ENCODE measurements at regions not wholly inside any gene's neighbourhood (a gene's known extent, or its start where the extent isn't known, plus 50 kb on each side); places are given as distances from the start of the nearest gene placed in this dataset.

DNA sequence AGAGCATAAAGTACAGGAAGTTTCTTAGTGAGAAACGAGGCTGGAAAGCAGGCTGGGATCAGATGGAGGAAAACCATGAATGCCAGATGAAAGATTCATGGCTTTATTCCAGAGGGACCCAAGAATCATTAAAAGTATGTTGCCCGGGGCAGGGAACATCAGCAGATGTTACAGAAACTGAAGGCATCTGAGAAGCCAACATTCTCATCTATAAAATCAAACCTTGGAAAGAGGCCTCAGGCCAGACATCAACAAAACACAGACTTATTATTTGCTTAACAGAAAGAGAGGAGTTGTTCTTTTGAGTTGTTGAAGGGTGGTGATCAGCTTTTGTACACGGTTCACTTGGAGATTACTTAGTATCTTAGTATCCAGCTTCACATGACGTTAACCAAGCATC, 543.6 kb downstream of the RFC3 start:
- no peak overlapping the region for H3K4me3 Mint-ChIP-seq (ENCODE audit: unreplicated experiment)
- TF ChIP-seq, protein P1, sequence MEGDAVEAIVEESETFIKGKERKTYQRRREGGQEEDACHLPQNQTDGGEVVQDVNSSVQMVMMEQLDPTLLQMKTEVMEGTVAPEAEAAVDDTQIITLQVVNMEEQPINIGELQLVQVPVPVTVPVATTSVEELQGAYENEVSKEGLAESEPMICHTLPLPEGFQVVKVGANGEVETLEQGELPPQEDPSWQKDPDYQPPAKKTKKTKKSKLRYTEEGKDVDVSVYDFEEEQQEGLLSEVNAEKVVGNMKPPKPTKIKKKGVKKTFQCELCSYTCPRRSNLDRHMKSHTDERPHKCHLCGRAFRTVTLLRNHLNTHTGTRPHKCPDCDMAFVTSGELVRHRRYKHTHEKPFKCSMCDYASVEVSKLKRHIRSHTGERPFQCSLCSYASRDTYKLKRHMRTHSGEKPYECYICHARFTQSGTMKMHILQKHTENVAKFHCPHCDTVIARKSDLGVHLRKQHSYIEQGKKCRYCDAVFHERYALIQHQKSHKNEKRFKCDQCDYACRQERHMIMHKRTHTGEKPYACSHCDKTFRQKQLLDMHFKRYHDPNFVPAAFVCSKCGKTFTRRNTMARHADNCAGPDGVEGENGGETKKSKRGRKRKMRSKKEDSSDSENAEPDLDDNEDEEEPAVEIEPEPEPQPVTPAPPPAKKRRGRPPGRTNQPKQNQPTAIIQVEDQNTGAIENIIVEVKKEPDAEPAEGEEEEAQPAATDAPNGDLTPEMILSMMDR (IDR thresholded peaks at IDR 0.05), result no peak

DNA sequence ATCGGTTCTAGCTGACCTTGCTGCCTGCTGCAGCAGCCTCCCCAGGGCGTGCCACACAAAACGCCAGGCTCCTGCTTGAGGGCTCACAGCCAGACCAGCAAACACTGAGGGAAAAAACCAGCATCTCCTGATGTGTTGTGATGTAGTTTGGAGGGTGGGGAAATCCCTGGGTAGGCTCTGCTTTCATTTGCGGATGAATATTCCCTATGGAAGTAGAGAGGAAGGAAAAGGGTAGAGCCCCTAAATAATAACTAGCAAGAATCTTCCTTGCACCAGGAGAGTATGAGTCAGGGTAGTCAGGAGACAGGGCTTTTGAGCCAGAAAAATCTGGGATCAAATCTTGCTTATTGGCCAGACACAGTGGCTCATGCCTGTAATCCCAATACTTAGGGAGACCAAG, 545.3 kb downstream of the RFC3 start:
- H3K27me3 Mint-ChIP-seq (ENCODE audit: low read depth), result no peaks in the 10 kb centered on the region
- no peak for DNase-seq (ENCODE audit: low spot score)
- H3K27ac Mint-ChIP-seq (ENCODE audit: unreplicated experiment), result no peak overlapping the region
- TF ChIP-seq, protein P1 (IDR thresholded peaks at IDR 0.05), result no peak
- H3K4me3 Mint-ChIP-seq (ENCODE audit: unreplicated experiment), result no peak overlapping the region
- H3K9me3 Mint-ChIP-seq (ENCODE audit: low read depth), result peaks cover 7% of the 10 kb centered on the region
- H3K36me3 Mint-ChIP-seq (ENCODE audit: low read depth), result no peaks in the 10 kb centered on the region
- peaks cover 38% of the 10 kb centered on the region for H3K4me1 Mint-ChIP-seq (ENCODE audit: low read depth)

More for the DNA sequence above, 543.6 kb downstream of the RFC3 start:
- Mint-ChIP-seq H3K27me3 (ENCODE audit: low read depth) (no peaks in the 10 kb centered on the region), H3K9me3 (ENCODE audit: low read depth) (peaks cover 5% of the 10 kb centered on the region), H3K27ac (ENCODE audit: unreplicated experiment) (peak overlapping the region; percentile 84), H3K4me1 (ENCODE audit: low read depth) (peaks cover 55% of the 10 kb centered on the region), H3K36me3 (ENCODE audit: low read depth) (no peaks in the 10 kb centered on the region)
- DNase-seq (ENCODE audit: low spot score), result no peak

DNA sequence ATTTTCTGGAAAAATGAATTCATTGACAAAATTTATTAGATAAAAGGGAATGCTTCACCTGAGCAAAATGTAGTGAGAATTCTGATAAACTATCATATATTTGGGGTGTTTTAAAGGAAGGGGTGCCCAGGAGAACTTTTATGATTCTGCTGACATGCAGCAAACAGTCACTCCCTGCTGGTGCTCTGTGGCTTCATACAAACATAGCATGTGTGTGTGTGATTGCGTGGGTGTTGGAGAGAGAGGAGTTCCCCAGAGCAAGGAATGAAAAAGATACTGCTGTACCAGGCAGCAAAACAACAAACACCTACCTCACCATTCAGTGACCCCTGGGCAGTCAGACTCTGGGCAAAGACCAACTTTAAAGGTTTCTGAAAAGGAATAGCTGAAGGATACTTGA, 546.7 kb downstream of the RFC3 start:
- TF ChIP-seq, protein P1 (IDR thresholded peaks at IDR 0.05), result no peak
- Mint-ChIP-seq H3K4me3 (ENCODE audit: unreplicated experiment) (no peak overlapping the region), H3K27ac (ENCODE audit: unreplicated experiment) (no peak overlapping the region), H3K27me3 (ENCODE audit: low read depth) (no peaks in the 10 kb centered on the region), H3K4me1 (ENCODE audit: low read depth) (peaks cover 26% of the 10 kb centered on the region), H3K9me3 (ENCODE audit: low read depth) (peaks cover 10% of the 10 kb centered on the region), H3K36me3 (ENCODE audit: low read depth) (no peaks in the 10 kb centered on the region)
- DNase-seq (ENCODE audit: low spot score), result no peak

DNA sequence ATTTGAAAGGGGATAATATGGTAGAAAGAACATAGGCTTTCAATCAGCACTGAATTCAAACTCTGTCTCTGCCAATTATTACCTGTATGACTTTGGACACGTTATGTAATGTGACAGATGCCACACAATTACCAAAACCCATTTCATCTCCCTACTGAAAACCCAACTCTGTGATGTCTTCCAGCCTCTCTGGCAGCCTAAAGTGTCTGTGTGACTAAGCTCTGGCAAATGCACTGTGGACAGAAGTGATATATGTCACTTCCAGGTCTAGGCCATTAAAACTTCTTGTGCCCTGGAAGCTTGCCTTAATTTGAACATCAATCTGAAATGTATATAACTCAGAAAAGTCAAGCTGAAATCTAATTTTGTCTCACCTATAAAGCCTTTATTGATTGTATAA, 552.0 kb downstream of the RFC3 start:
- Mint-ChIP-seq H3K36me3 (ENCODE audit: low read depth) (no peaks in the 10 kb centered on the region), H3K4me3 (ENCODE audit: unreplicated experiment) (no peak overlapping the region), H3K27ac (ENCODE audit: unreplicated experiment) (no peak overlapping the region), H3K4me1 (ENCODE audit: low read depth) (peaks cover 8% of the 10 kb centered on the region), H3K9me3 (ENCODE audit: low read depth) (peaks cover 7% of the 10 kb centered on the region), H3K27me3 (ENCODE audit: low read depth) (no peaks in the 10 kb centered on the region)
- no peak for DNase-seq (ENCODE audit: low spot score)
- TF ChIP-seq, protein P1 (IDR thresholded peaks at IDR 0.05), result no peak

DNA sequence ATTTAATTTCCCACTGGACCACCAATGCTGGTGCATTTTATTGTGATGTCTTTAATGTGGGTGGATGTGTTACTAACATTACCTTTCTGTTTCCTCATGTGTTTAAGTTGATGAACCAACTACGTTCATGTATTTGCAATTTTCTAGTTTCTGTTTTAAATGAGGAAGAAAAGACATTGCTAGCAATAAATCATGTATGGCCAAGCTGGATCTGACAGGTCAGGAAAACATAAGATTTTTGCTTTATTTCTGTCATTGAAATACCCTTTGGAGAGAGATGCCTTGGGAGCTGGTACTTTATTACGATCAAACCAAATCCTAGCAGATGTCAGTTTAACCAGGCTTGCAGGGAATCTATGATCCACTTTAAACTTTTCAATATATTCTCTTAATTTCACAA, 553.2 kb downstream of the RFC3 start:
- no peak overlapping the region for H3K27ac Mint-ChIP-seq (ENCODE audit: unreplicated experiment)
- peaks cover 8% of the 10 kb centered on the region for H3K4me1 Mint-ChIP-seq (ENCODE audit: low read depth)
- no peaks in the 10 kb centered on the region for H3K27me3 Mint-ChIP-seq (ENCODE audit: low read depth)
- no peak overlapping the region for H3K4me3 Mint-ChIP-seq (ENCODE audit: unreplicated experiment)
- TF ChIP-seq, protein P1 (IDR thresholded peaks at IDR 0.05), result no peak
- no peak for DNase-seq (ENCODE audit: low spot score)
- no peaks in the 10 kb centered on the region for H3K36me3 Mint-ChIP-seq (ENCODE audit: low read depth)
- H3K9me3 Mint-ChIP-seq (ENCODE audit: low read depth), result peaks cover 7% of the 10 kb centered on the region
